GM12891 (cell line): ENCODE measurements at regions not wholly inside any gene's neighbourhood (a gene's known extent, or its start where the extent isn't known, plus 50 kb on each side); places are given as distances from the start of the nearest gene placed in this dataset.
A peak's percentile ranks its signal among the peaks of the same experiment; 100 is the strongest.

ENCODE experiments used
- DNase-seq: peaks from one replicate; pipeline ENCODE4 v3.0.0; 2011; ENCODE audit warnings: low spot score; ENCODE audit not compliant: insufficient read length
- FAIRE-seq: peaks from 2 replicates; lab custom pipeline; 2011; peaks lifted over from hg19 to GRCh38; lab: Jason Lieb, UNC
- PAX5 ChIP-seq: IDR thresholded peaks from 2 replicates; pipeline ENCODE4 v1.6.1; 2011; ENCODE audit warnings: low read length, moderate library complexity, mild to moderate bottlenecking; ENCODE audit not compliant: insufficient read depth, severe bottlenecking
- POLR2A ChIP-seq: IDR thresholded peaks from 2 replicates; pipeline ENCODE4 v1.6.1; 2011; ENCODE audit warnings: low read depth, low read length, control low read depth
- POLR2AphosphoS5 ChIP-seq: IDR thresholded peaks from 2 replicates; pipeline ENCODE4 v1.6.1; 2011; ENCODE audit warnings: low read depth, low read length, control low read depth
- POU2F2 ChIP-seq: IDR thresholded peaks from 2 replicates; pipeline ENCODE4 v1.6.1; 2011; ENCODE audit warnings: low read depth, mild to moderate bottlenecking, control low read depth, low read length, moderate library complexity
- SPI1 ChIP-seq: IDR thresholded peaks from 2 replicates; pipeline ENCODE4 v1.6.1; 2011; ENCODE audit warnings: low read depth, low read length, control low read depth
- TAF1 ChIP-seq: IDR thresholded peaks from 2 replicates; pipeline ENCODE4 v1.6.1; 2011; ENCODE audit warnings: low read depth, low read length, control low read depth

GRCh38 chr7:19991936-19992335, 218.5 kb upstream of the TMEM196 start:
- FAIRE-seq: no peak
- no peak for DNase-seq
- TF ChIP-seq POLR2AphosphoS5 (no peak), TAF1 (no peak), POLR2A (no peak), PAX5 (no peak), SPI1 (no peak), POU2F2 (no peak)

- no peak for DNase-seq
- no peak for FAIRE-seq
- TF ChIP-seq POLR2AphosphoS5 (no peak), PAX5 (no peak), SPI1 (no peak), POU2F2 (no peak), POLR2A (no peak), TAF1 (no peak)
Observed at GRCh38 chr7:19989906-19990305, 216.5 kb upstream of the TMEM196 start.

GRCh38 chr7:19988860-19989259, 215.4 kb upstream of the TMEM196 start:
- no peak for DNase-seq
- TF ChIP-seq SPI1 (no peak), PAX5 (no peak), POLR2A (no peak)
- no peak for FAIRE-seq

GRCh38 chr7:19984231-19984632, 210.8 kb upstream of the TMEM196 start:
- TF ChIP-seq PAX5 (no peak), POLR2AphosphoS5 (no peak), POLR2A (no peak), TAF1 (no peak), POU2F2 (no peak), SPI1 (no peak)
- DNase-seq: no peak
- FAIRE-seq: no peak

- FAIRE-seq (peak; percentile 64), DNase-seq (no peak)
- TF ChIP-seq POLR2AphosphoS5 (no peak), TAF1 (no peak), SPI1 (no peak)
Observed at GRCh38 chr7:19982841-19983835, 209.7 kb upstream of the TMEM196 start.

- FAIRE-seq (no peak), DNase-seq (no peak)
- no peak for TF ChIP-seq POLR2AphosphoS5
Observed at GRCh38 chr7:19973581-19973980, 200.2 kb upstream of the TMEM196 start.

- DNase-seq (no peak), FAIRE-seq (no peak)
- TF ChIP-seq SPI1: peak; percentile 86
- TF ChIP-seq POLR2A: no peak
Observed at GRCh38 chr7:19972876-19973275, 199.5 kb upstream of the TMEM196 start.

- DNase-seq (no peak), FAIRE-seq (no peak)
- TF ChIP-seq TAF1 (no peak), PAX5 (no peak), POLR2AphosphoS5 (no peak), POLR2A (no peak), POU2F2 (no peak), SPI1 (no peak)
Observed at GRCh38 chr7:19971956-19972355, 198.5 kb upstream of the TMEM196 start.

GRCh38 chr7:19970514-19970913, 197.1 kb upstream of the TMEM196 start:
- TF ChIP-seq TAF1 (no peak), POU2F2 (no peak), SPI1 (no peak), PAX5 (no peak), POLR2AphosphoS5 (no peak), POLR2A (no peak)
- DNase-seq (no peak), FAIRE-seq (no peak)

- TF ChIP-seq POLR2A: no peak
- no peak for TF ChIP-seq POU2F2
- no peak for TF ChIP-seq PAX5
- no peak for TF ChIP-seq POLR2AphosphoS5
- no peak for TF ChIP-seq TAF1
- no peak for TF ChIP-seq SPI1
- FAIRE-seq: no peak
- no peak for DNase-seq
Observed at GRCh38 chr7:19969859-19970493, 196.6 kb upstream of the TMEM196 start.
